WTC11 (cell line): ENCODE measurements at regions not wholly inside any gene's neighbourhood (a gene's known extent, or its start where the extent isn't known, plus 50 kb on each side); places are given as distances from the start of the nearest gene placed in this dataset.
"Not testable (repeated sequence)": the region's sequence is repeated elsewhere in the genome, so short reads cannot be mapped to it uniquely, and the experiment has no call there.

Experiments used
- ATAC-seq: fragments of 200-7000 bp; cut with Tn5 transposase; 2 replicates; pipeline ENCODE4 v1.10.0; 2021; ENCODE audit warnings: mild to moderate bottlenecking, moderate library complexity
- CTCF ChIA-PET: fragments of 300-600 bp; sonication (Branson Sonifier 250); formaldehyde crosslinking; loops from one replicate; lab custom pipeline; 2021; ENCODE audit warnings: antibody characterized with exemption; lab: Charles Lee
- POLR2A ChIA-PET: fragments of 350-600 bp; sonication (Branson Sonifier 250); formaldehyde crosslinking; loops from one replicate; lab custom pipeline; 2021; ENCODE audit warnings: antibody characterized with exemption; lab: Charles Lee
- DNase-seq: peaks from one replicate; pipeline ENCODE4 v3.0.0; 2021; ENCODE audit warnings: low spot score
- H3K27ac Mint-ChIP-seq: 2 replicates; pipeline ENCODE4 v1.8.0; 2021; ENCODE audit warnings: mixed read lengths
- H3K27me3 Mint-ChIP-seq: 2 replicates; pipeline ENCODE4 v1.8.0; 2021; ENCODE audit warnings: low read depth, mild to moderate bottlenecking, moderate library complexity, mixed read lengths
- H3K36me3 Mint-ChIP-seq: 2 replicates; pipeline ENCODE4 v1.8.0; 2021; ENCODE audit warnings: mixed read lengths
- H3K4me1 Mint-ChIP-seq: 2 replicates; pipeline ENCODE4 v1.8.0; 2022; ENCODE audit warnings: mixed read lengths
- H3K4me3 Mint-ChIP-seq: 2 replicates; pipeline ENCODE4 v1.8.0; 2021; ENCODE audit warnings: mild to moderate bottlenecking, moderate library complexity, mixed read lengths
- H3K9me3 Mint-ChIP-seq: 2 replicates; pipeline ENCODE4 v1.8.0; 2021; ENCODE audit warnings: mixed read lengths
- ATF6 ChIP-seq: sonication (generic); formaldehyde crosslinking; IDR thresholded peaks from 2 replicates; pipeline ENCODE4 v1.8.1; 2023; ENCODE audit warnings: mild to moderate bottlenecking, missing genetic modification reagents
- E2F4 ChIP-seq: sonication (generic); formaldehyde crosslinking; IDR thresholded peaks from 2 replicates; pipeline ENCODE4 v1.8.1; 2022; ENCODE audit warnings: low read depth, mild to moderate bottlenecking, moderate library complexity, missing genetic modification reagents, borderline replicate concordance
- E2F5 ChIP-seq: sonication (generic); formaldehyde crosslinking; IDR thresholded peaks from 2 replicates; pipeline ENCODE4 v1.8.1; 2022; ENCODE audit warnings: mild to moderate bottlenecking, moderate library complexity, missing genetic modification reagents
- ETV6 ChIP-seq: sonication (generic); formaldehyde crosslinking; IDR thresholded peaks from 2 replicates; pipeline ENCODE4 v1.8.1; 2022; ENCODE audit warnings: mild to moderate bottlenecking, missing genetic modification reagents
- FOXJ3 ChIP-seq: sonication (generic); formaldehyde crosslinking; IDR thresholded peaks from 2 replicates; pipeline ENCODE4 v1.9.0; 2021; ENCODE audit warnings: missing genetic modification reagents, mild to moderate bottlenecking, borderline replicate concordance
- FOXK1 ChIP-seq: sonication (generic); formaldehyde crosslinking; IDR thresholded peaks from 2 replicates; pipeline ENCODE4 v1.8.0; 2022; ENCODE audit warnings: mild to moderate bottlenecking, moderate library complexity, missing genetic modification reagents
- FOXP1 ChIP-seq: sonication (generic); formaldehyde crosslinking; IDR thresholded peaks from 2 replicates; pipeline ENCODE4 v1.8.0; 2022; ENCODE audit warnings: missing genetic modification reagents, mild to moderate bottlenecking, moderate library complexity, borderline replicate concordance
- IRF2 ChIP-seq: sonication (generic); formaldehyde crosslinking; IDR thresholded peaks from 2 replicates; pipeline ENCODE4 v1.8.0; 2022; ENCODE audit warnings: low read depth, missing genetic modification reagents, borderline replicate concordance
- JAZF1 ChIP-seq: fragments of 250-450 bp; sonication (Bioruptor Pico); IDR thresholded peaks from 2 replicates; pipeline ENCODE4 v1.9.0; 2021; ENCODE audit warnings: moderate library complexity, mild to moderate bottlenecking, inconsistent platforms
- MLX ChIP-seq: sonication (generic); formaldehyde crosslinking; IDR thresholded peaks from 2 replicates; pipeline ENCODE4 v1.8.1; 2023; ENCODE audit warnings: mild to moderate bottlenecking, missing genetic modification reagents, moderate library complexity
- NFYB ChIP-seq: sonication (generic); formaldehyde crosslinking; conservative IDR thresholded peaks from 2 replicates; pipeline ENCODE4 v1.8.0; 2022; ENCODE audit warnings: low read depth, missing genetic modification reagents
- NR2C2 ChIP-seq: sonication (generic); formaldehyde crosslinking; IDR thresholded peaks from 2 replicates; pipeline ENCODE4 v1.8.0; 2022; ENCODE audit warnings: mild to moderate bottlenecking, missing genetic modification reagents
- RELA ChIP-seq: sonication (generic); formaldehyde crosslinking; IDR thresholded peaks from 2 replicates; pipeline ENCODE4 v1.8.1; 2022; ENCODE audit warnings: missing genetic modification reagents, mild to moderate bottlenecking, borderline replicate concordance
- SMAD3 ChIP-seq: sonication (generic); formaldehyde crosslinking; IDR thresholded peaks from 2 replicates; pipeline ENCODE4 v1.8.0; 2022; ENCODE audit warnings: missing genetic modification reagents, mild to moderate bottlenecking, borderline replicate concordance
- TCF7 ChIP-seq: sonication (generic); formaldehyde crosslinking; IDR thresholded peaks from 2 replicates; pipeline ENCODE4 v1.8.0; 2022; ENCODE audit warnings: mild to moderate bottlenecking, low read depth, missing genetic modification reagents, moderate library complexity
- ZMAT4 ChIP-seq: fragments of 250-450 bp; sonication (Bioruptor Pico); IDR thresholded peaks from 2 replicates; pipeline ENCODE4 v1.9.0; 2021; ENCODE audit warnings: mild to moderate bottlenecking
- ZNF219 ChIP-seq: sonication (generic); formaldehyde crosslinking; IDR thresholded peaks from 2 replicates; pipeline ENCODE4 v1.8.0; 2023; ENCODE audit warnings: missing genetic modification reagents, mild to moderate bottlenecking, borderline replicate concordance
- ZNF317 ChIP-seq: sonication (generic); formaldehyde crosslinking; IDR thresholded peaks from 2 replicates; pipeline ENCODE4 v1.8.1; 2023; ENCODE audit warnings: low read depth, mild to moderate bottlenecking, moderate library complexity, missing genetic modification reagents, borderline replicate concordance

- Mint-ChIP-seq H3K4me3 (no peak overlapping the region), H3K27ac (no peak overlapping the region), H3K36me3 (peaks cover 3% of the 10 kb centered on the region), H3K9me3 (peaks cover 24% of the 10 kb centered on the region), H3K4me1 (peaks cover 44% of the 10 kb centered on the region), H3K27me3 (no peaks in the 10 kb centered on the region; the same call in 1 of the 2 replicates)
- ATAC-seq, result no peak
- CTCF ChIA-PET, result interaction anchor here (1.8 kb wide), 1 partner anchor 51 kb away, joined by 7 read pairs; no protein-coding TSS in a partner anchor
- TF ChIP-seq FOXK1 (CRISPR knock-in tag) (no peak), MLX (CRISPR knock-in tag) (no peak), NFYB (CRISPR knock-in tag) (no peak), RELA (CRISPR knock-in tag) (no peak), TCF7 (CRISPR knock-in tag) (no peak), FOXP1 (CRISPR knock-in tag) (no peak), ZMAT4 (no peak), IRF2 (CRISPR knock-in tag) (no peak), E2F4 (CRISPR knock-in tag) (no peak), JAZF1 (no peak), SMAD3 (CRISPR knock-in tag) (no peak), ETV6 (CRISPR knock-in tag) (no peak), NR2C2 (CRISPR knock-in tag) (no peak), ZNF317 (CRISPR knock-in tag) (no peak), ATF6 (CRISPR knock-in tag) (no peak), ZNF219 (CRISPR knock-in tag) (no peak)
- no peak for DNase-seq
- POLR2A ChIA-PET, result no interaction called here
Observed at GRCh38 chr14:66011855-66012254, 474.3 kb upstream of the CCDC196 start.

GRCh38 chr14:66013607-66014006 lies 472.6 kb upstream of the CCDC196 start:
- H3K4me3 Mint-ChIP-seq, H3K27me3 Mint-ChIP-seq, H3K27ac Mint-ChIP-seq, CTCF ChIA-PET, POLR2A ChIA-PET, DNase-seq, H3K36me3 Mint-ChIP-seq, ATAC-seq: not testable (repeated sequence)
- Mint-ChIP-seq H3K4me1 (peaks cover 42% of the 10 kb centered on the region), H3K9me3 (peaks cover 26% of the 10 kb centered on the region)

- Mint-ChIP-seq H3K36me3 (peaks cover 3% of the 10 kb centered on the region), H3K27ac (no peak overlapping the region), H3K4me1 (peaks cover 29% of the 10 kb centered on the region), H3K27me3 (no peaks in the 10 kb centered on the region; the same call in 1 of the 2 replicates)
- CTCF ChIA-PET, result no interaction called here
- TF ChIP-seq JAZF1 (no peak), E2F5 (CRISPR knock-in tag) (no peak), FOXJ3 (CRISPR knock-in tag) (no peak)
- TF ChIP-seq, all 79 proteins: peak for 0
- ATAC-seq (no peak), DNase-seq (no peak)
- peaks cover 24% of the 10 kb centered on the region for H3K9me3 Mint-ChIP-seq
- POLR2A ChIA-PET, result no interaction called here
- no peak overlapping the region for H3K4me3 Mint-ChIP-seq
Observed at GRCh38 chr14:66015071-66015780, 470.9 kb upstream of the CCDC196 start.
